Lung (tissue), 11 donors: ENCODE measurements at regions not wholly inside any gene's neighbourhood (a gene's known extent, or its start where the extent isn't known, plus 50 kb on each side); places are given as distances from the start of the nearest gene placed in this dataset.

Experiments
- ATAC-seq: fragments of 200-7000 bp; cut with Tn5 transposase; one replicate; pipeline ENCODE4 v1.9.1; 2020; ENCODE audit warnings: moderate number of reproducible peaks; ENCODE audit not compliant: insufficient read depth, low FRiP score
- DNase-seq, 3 donors: peaks; one replicate each; pipeline ENCODE4 v3.0.0-alpha.2; 2013 to 2017
- H3K27ac ChIP-seq, 2 donors: one replicate each; pipeline ENCODE4 v1.5.1; 2013; ENCODE audit warnings: mild to moderate bottlenecking in 2 of 2, moderate library complexity in 2 of 2, control low read depth in 1 of 2, inconsistent platforms in 1 of 2, low read depth in 1 of 2, low read length in 1 of 2
- H3K27me3 ChIP-seq, 3 donors: one replicate each; pipeline ENCODE4 v1.5.1; 2013; ENCODE audit warnings: low read length in 2 of 3; ENCODE audit not compliant: control insufficient read depth in 3 of 3, insufficient read depth in 3 of 3
- H3K36me3 ChIP-seq, 4 donors: one replicate each; pipeline ENCODE4 v1.5.1; 2013; ENCODE audit warnings: low read length in 4 of 4, mild to moderate bottlenecking in 1 of 4, moderate library complexity in 1 of 4; ENCODE audit not compliant: control insufficient read depth in 4 of 4, insufficient read depth in 4 of 4
- H3K4me1 ChIP-seq, 5 donors: one replicate each; pipeline ENCODE4 v1.5.1; 2013; ENCODE audit warnings: low read length in 5 of 5, mild to moderate bottlenecking in 2 of 5, moderate library complexity in 1 of 5; ENCODE audit not compliant: control insufficient read depth in 5 of 5, insufficient read depth in 5 of 5
- H3K4me3 ChIP-seq: one replicate; pipeline ENCODE4 v1.5.1; 2013; ENCODE audit warnings: mild to moderate bottlenecking, control low read depth, moderate library complexity
- H3K9ac ChIP-seq, 2 donors: one replicate each; pipeline ENCODE4 v1.5.1; 2013; ENCODE audit warnings: low read length in 2 of 2, control low read depth in 1 of 2; ENCODE audit not compliant: insufficient read depth in 1 of 2
- H3K9me3 ChIP-seq, 4 donors: one replicate each; pipeline ENCODE4 v1.5.1; 2013; ENCODE audit warnings: low read length in 3 of 4, mild to moderate bottlenecking in 1 of 4, moderate library complexity in 1 of 4; ENCODE audit not compliant: control insufficient read depth in 4 of 4, insufficient read depth in 3 of 4
- WGBS, 2 donors: extraction: QIAGEN DNeasy Blood & Tissue Kit; methylation state at CpG; one replicate each; pipeline ENCODE4 v1.1.7; 2013; 5-methylcytosine and 5-hydroxymethylcytosine counted together
- TF ChIP-seq, protein P1 (sequence below): IDR thresholded peaks from 2 replicates; pipeline ENCODE4 v1.5.1; 2012; ENCODE audit warnings: mild to moderate bottlenecking; ENCODE audit errors: control extremely low read depth, extremely low read depth
- donor health status: control.
- donor health status: control.
- donor health status: Bipolar disorder and iron deficiency.
- donor health status: healthy.
- donor health status: DM: yes; HTN: yes; CAD: no.

- Histone ChIP-seq H3K4me1 (peaks cover 0 to 10% (median 0%) of the 10 kb centered on the region in 5 donors), H3K4me3 (no peak overlapping the region), H3K27ac (no peak overlapping the region), H3K36me3 (no peaks in the 10 kb centered on the region), H3K9me3 (no peaks in the 10 kb centered on the region), H3K27me3 (no peaks in the 10 kb centered on the region), H3K9ac (no peak overlapping the region)
- WGBS, 2 donors = 81 to 83% methylated on average over 18 of the region's 18 CpGs
- TF ChIP-seq, protein P1, sequence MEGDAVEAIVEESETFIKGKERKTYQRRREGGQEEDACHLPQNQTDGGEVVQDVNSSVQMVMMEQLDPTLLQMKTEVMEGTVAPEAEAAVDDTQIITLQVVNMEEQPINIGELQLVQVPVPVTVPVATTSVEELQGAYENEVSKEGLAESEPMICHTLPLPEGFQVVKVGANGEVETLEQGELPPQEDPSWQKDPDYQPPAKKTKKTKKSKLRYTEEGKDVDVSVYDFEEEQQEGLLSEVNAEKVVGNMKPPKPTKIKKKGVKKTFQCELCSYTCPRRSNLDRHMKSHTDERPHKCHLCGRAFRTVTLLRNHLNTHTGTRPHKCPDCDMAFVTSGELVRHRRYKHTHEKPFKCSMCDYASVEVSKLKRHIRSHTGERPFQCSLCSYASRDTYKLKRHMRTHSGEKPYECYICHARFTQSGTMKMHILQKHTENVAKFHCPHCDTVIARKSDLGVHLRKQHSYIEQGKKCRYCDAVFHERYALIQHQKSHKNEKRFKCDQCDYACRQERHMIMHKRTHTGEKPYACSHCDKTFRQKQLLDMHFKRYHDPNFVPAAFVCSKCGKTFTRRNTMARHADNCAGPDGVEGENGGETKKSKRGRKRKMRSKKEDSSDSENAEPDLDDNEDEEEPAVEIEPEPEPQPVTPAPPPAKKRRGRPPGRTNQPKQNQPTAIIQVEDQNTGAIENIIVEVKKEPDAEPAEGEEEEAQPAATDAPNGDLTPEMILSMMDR = no peak
- ATAC-seq (no peak), DNase-seq (no peak)
Measured at GRCh38 chr9:135402048-135402738, 77.4 kb upstream of the PPP1R26 start.

DNA sequence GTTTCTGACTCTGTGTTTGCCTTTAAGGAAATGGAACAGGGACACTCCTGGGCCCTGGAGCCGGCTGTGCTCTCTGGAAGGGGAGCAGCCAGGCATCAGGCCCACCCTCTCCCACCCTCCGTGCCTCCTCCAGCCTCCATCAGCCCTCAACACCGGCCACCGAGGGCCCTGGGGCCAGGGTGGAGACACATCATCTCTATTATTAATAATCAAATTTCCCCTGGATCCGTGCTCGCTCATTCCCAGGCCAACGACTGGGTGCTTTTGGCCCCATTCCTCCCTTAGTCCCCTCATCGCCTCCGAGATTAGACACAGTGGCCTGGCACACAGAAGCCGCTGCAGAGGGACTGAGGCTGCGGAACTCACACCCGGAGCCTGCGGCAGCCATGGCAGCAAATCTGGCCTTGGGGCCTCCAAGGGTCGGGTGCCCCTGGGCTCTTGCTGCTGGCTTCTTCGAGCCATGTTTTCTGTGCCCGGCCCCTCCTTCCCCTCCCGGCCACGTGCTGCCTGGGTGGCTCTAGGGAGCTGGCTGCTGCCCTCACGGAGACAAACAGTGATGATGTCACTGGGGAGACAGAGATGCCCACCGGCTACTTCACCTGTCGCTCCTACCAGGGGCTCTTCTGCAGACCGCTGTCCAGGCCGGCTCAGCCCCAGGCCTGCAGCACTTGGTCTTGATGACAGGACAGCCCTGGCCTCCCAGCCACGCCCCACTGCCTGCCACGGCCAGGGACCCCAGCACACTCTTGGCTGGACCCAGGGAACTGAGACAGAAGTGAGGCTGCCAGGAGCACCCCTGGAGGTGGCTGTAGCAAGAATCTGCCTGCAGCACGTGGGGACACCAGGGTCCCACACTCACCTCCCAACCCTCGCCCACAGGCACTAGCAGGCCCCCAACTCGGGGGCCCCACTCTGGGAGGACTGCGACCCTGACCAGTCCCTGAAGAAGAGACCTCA is 76.6 kb upstream of the PPP1R26 start:
- Histone ChIP-seq H3K36me3 (no peaks in the 10 kb centered on the region), H3K9ac (no peak overlapping the region), H3K27me3 (no peaks in the 10 kb centered on the region), H3K4me1 (peaks cover 0 to 10% (median 0%) of the 10 kb centered on the region in 5 donors), H3K4me3 (no peak overlapping the region), H3K27ac (no peak overlapping the region), H3K9me3 (peaks cover 0 to 3% (median 0%) of the 10 kb centered on the region in 4 donors)
- TF ChIP-seq, protein P1 = no peak
- ATAC-seq = no peak
- no peak for DNase-seq
- WGBS, 2 donors = 81 to 84% methylated on average over 29 of the region's 29 CpGs

GRCh38 chr9:135403733-135404450 is 75.7 kb upstream of the PPP1R26 start:
- H3K4me1 ChIP-seq = peaks cover 0 to 10% (median 0%) of the 10 kb centered on the region in 5 donors
- TF ChIP-seq, protein P1 = no peak
- no peaks in the 10 kb centered on the region for H3K27me3 ChIP-seq
- no peak overlapping the region for H3K27ac ChIP-seq
- H3K4me3 ChIP-seq = no peak overlapping the region
- ATAC-seq (no peak), DNase-seq (peak; percentile 54 to 79 (median 68))
- peaks cover 0 to 4% (median 0%) of the 10 kb centered on the region in 4 donors for H3K9me3 ChIP-seq
- no peaks in the 10 kb centered on the region for H3K36me3 ChIP-seq
- WGBS, 2 donors = 66 to 68% methylated on average over 11 of the region's 11 CpGs
- H3K9ac ChIP-seq = no peak overlapping the region
